ENCODE measurements at regions not wholly inside any gene's neighbourhood (a gene's known extent, or its start where the extent isn't known, plus 50 kb on each side); places are given as distances from the start of the nearest gene placed in this dataset.

- TF ChIP-seq, protein P1, sequence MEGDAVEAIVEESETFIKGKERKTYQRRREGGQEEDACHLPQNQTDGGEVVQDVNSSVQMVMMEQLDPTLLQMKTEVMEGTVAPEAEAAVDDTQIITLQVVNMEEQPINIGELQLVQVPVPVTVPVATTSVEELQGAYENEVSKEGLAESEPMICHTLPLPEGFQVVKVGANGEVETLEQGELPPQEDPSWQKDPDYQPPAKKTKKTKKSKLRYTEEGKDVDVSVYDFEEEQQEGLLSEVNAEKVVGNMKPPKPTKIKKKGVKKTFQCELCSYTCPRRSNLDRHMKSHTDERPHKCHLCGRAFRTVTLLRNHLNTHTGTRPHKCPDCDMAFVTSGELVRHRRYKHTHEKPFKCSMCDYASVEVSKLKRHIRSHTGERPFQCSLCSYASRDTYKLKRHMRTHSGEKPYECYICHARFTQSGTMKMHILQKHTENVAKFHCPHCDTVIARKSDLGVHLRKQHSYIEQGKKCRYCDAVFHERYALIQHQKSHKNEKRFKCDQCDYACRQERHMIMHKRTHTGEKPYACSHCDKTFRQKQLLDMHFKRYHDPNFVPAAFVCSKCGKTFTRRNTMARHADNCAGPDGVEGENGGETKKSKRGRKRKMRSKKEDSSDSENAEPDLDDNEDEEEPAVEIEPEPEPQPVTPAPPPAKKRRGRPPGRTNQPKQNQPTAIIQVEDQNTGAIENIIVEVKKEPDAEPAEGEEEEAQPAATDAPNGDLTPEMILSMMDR (conservative IDR thresholded peaks at IDR 0.05; ENCODE audit: low read depth, low read length) = no peak
- TF ChIP-seq, protein P2, sequence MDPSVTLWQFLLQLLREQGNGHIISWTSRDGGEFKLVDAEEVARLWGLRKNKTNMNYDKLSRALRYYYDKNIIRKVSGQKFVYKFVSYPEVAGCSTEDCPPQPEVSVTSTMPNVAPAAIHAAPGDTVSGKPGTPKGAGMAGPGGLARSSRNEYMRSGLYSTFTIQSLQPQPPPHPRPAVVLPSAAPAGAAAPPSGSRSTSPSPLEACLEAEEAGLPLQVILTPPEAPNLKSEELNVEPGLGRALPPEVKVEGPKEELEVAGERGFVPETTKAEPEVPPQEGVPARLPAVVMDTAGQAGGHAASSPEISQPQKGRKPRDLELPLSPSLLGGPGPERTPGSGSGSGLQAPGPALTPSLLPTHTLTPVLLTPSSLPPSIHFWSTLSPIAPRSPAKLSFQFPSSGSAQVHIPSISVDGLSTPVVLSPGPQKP (IDR thresholded peaks at IDR 0.05; ENCODE audit: borderline replicate concordance, low read depth, low read length) = no peak
- no peak for TF ChIP-seq SMC3 (IDR thresholded peaks at IDR 0.05; ENCODE audit: low read depth, low read length)
- no peak for TF ChIP-seq RAD21 (IDR thresholded peaks at IDR 0.05; ENCODE audit: low read length)
- no peak for TF ChIP-seq POLR2A (IDR thresholded peaks at IDR 0.05; ENCODE audit: low read depth, low read length)
- no peak for TF ChIP-seq CEBPB (IDR thresholded peaks at IDR 0.05; ENCODE audit: low read depth, low read length)
- TF ChIP-seq, protein P3, sequence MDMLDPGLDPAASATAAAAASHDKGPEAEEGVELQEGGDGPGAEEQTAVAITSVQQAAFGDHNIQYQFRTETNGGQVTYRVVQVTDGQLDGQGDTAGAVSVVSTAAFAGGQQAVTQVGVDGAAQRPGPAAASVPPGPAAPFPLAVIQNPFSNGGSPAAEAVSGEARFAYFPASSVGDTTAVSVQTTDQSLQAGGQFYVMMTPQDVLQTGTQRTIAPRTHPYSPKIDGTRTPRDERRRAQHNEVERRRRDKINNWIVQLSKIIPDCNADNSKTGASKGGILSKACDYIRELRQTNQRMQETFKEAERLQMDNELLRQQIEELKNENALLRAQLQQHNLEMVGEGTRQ (IDR thresholded peaks at IDR 0.05; ENCODE audit: low read depth, low read length) = no peak
- TF ChIP-seq MAZ (IDR thresholded peaks at IDR 0.05; ENCODE audit: borderline replicate concordance, low read depth, low read length) = no peak
- no peak for TF ChIP-seq NFE2L2 (IDR thresholded peaks at IDR 0.05; ENCODE audit: low read depth, low read length)
- no peak for TF ChIP-seq RFX5 (IDR thresholded peaks at IDR 0.05; ENCODE audit: low read depth, low read length)
These were observed 335.0 kb upstream of the KLF4 start for GRCh38 chr9:107824556-107824955.
